ENCODE measurements at regions not wholly inside any gene's neighbourhood (a gene's known extent, or its start where the extent isn't known, plus 50 kb on each side); places are given as distances from the start of the nearest gene placed in this dataset.

- Histone ChIP-seq H3K4me1 (ENCODE audit: insufficient read depth, low read length) (no peaks in the 10 kb centered on the region), H2AFZ (ENCODE audit: low read depth, low read length) (no peak overlapping the region), H3K27me3 (ENCODE audit: insufficient read depth, low read length) (no peaks in the 10 kb centered on the region), H3K9me3 (ENCODE audit: low read length) (no peaks in the 10 kb centered on the region), H3K4me3 (ENCODE audit: low read length) (no peak overlapping the region), H3K36me3 (ENCODE audit: insufficient read depth, low read length) (no peaks in the 10 kb centered on the region)
Observed at GRCh38 chr12:23093488-23093887, 468.5 kb downstream of the ETNK1 start.

- H3K27me3 ChIP-seq (ENCODE audit: insufficient read depth, low read length): no peaks in the 10 kb centered on the region
- no peak overlapping the region for H3K4me3 ChIP-seq (ENCODE audit: low read length)
- no peaks in the 10 kb centered on the region for H3K36me3 ChIP-seq (ENCODE audit: insufficient read depth, low read length)
- H3K4me1 ChIP-seq (ENCODE audit: insufficient read depth, low read length): no peaks in the 10 kb centered on the region
- no peaks in the 10 kb centered on the region for H3K9me3 ChIP-seq (ENCODE audit: low read length)
- no peak overlapping the region for H2AFZ ChIP-seq (ENCODE audit: low read depth, low read length)
Observed at GRCh38 chr12:23096321-23096720, 471.4 kb downstream of the ETNK1 start.

- H3K36me3 ChIP-seq (ENCODE audit: insufficient read depth, low read length): no peaks in the 10 kb centered on the region
- H3K27me3 ChIP-seq (ENCODE audit: insufficient read depth, low read length): no peaks in the 10 kb centered on the region
- H3K4me3 ChIP-seq (ENCODE audit: low read length): no peak overlapping the region
- no peaks in the 10 kb centered on the region for H3K9me3 ChIP-seq (ENCODE audit: low read length)
- no peaks in the 10 kb centered on the region for H3K4me1 ChIP-seq (ENCODE audit: insufficient read depth, low read length)
- no peak overlapping the region for H2AFZ ChIP-seq (ENCODE audit: low read depth, low read length)
Observed at GRCh38 chr12:23098110-23098509, 473.1 kb downstream of the ETNK1 start.

GRCh38 chr12:23098517-23098916, 473.5 kb downstream of the ETNK1 start:
- Histone ChIP-seq H3K4me3 (ENCODE audit: low read length) (no peak overlapping the region), H3K9me3 (ENCODE audit: low read length) (no peaks in the 10 kb centered on the region), H3K27me3 (ENCODE audit: insufficient read depth, low read length) (no peaks in the 10 kb centered on the region), H3K4me1 (ENCODE audit: insufficient read depth, low read length) (no peaks in the 10 kb centered on the region), H2AFZ (ENCODE audit: low read depth, low read length) (no peak overlapping the region), H3K36me3 (ENCODE audit: insufficient read depth, low read length) (no peaks in the 10 kb centered on the region)

- no peak overlapping the region for H3K4me3 ChIP-seq (ENCODE audit: low read length)
- H3K36me3 ChIP-seq (ENCODE audit: insufficient read depth, low read length): no peaks in the 10 kb centered on the region
- H3K4me1 ChIP-seq (ENCODE audit: insufficient read depth, low read length): no peaks in the 10 kb centered on the region
- no peak overlapping the region for H2AFZ ChIP-seq (ENCODE audit: low read depth, low read length)
- no peaks in the 10 kb centered on the region for H3K9me3 ChIP-seq (ENCODE audit: low read length)
- no peaks in the 10 kb centered on the region for H3K27me3 ChIP-seq (ENCODE audit: insufficient read depth, low read length)
Observed at GRCh38 chr12:23099104-23099503, 474.1 kb downstream of the ETNK1 start.

GRCh38 chr12:23099604-23100003, 474.6 kb downstream of the ETNK1 start:
- Histone ChIP-seq H3K4me3 (ENCODE audit: low read length) (no peak overlapping the region), H3K36me3 (ENCODE audit: insufficient read depth, low read length) (no peaks in the 10 kb centered on the region), H2AFZ (ENCODE audit: low read depth, low read length) (no peak overlapping the region), H3K27me3 (ENCODE audit: insufficient read depth, low read length) (no peaks in the 10 kb centered on the region), H3K9me3 (ENCODE audit: low read length) (no peaks in the 10 kb centered on the region), H3K4me1 (ENCODE audit: insufficient read depth, low read length) (no peaks in the 10 kb centered on the region)

- H3K4me1 ChIP-seq (ENCODE audit: insufficient read depth, low read length): no peaks in the 10 kb centered on the region
- H3K9me3 ChIP-seq (ENCODE audit: low read length): no peaks in the 10 kb centered on the region
- no peaks in the 10 kb centered on the region for H3K36me3 ChIP-seq (ENCODE audit: insufficient read depth, low read length)
Observed at GRCh38 chr12:23108957-23109356, 484.0 kb downstream of the ETNK1 start.

GRCh38 chr12:23113781-23114180, 488.8 kb downstream of the ETNK1 start:
- H2AFZ ChIP-seq (ENCODE audit: low read depth, low read length): no peak overlapping the region
- H3K9me3 ChIP-seq (ENCODE audit: low read length): no peaks in the 10 kb centered on the region
- no peaks in the 10 kb centered on the region for H3K27me3 ChIP-seq (ENCODE audit: insufficient read depth, low read length)
- H3K4me3 ChIP-seq (ENCODE audit: low read length): no peak overlapping the region
- no peaks in the 10 kb centered on the region for H3K4me1 ChIP-seq (ENCODE audit: insufficient read depth, low read length)
- no peaks in the 10 kb centered on the region for H3K36me3 ChIP-seq (ENCODE audit: insufficient read depth, low read length)

More at GRCh38 chr12:23108957-23109356, 484.0 kb downstream of the ETNK1 start:
- Histone ChIP-seq H3K4me3 (ENCODE audit: low read length) (no peak overlapping the region), H2AFZ (ENCODE audit: low read depth, low read length) (no peak overlapping the region), H3K27me3 (ENCODE audit: insufficient read depth, low read length) (no peaks in the 10 kb centered on the region)

- no peaks in the 10 kb centered on the region for H3K4me1 ChIP-seq (ENCODE audit: insufficient read depth, low read length)
- no peaks in the 10 kb centered on the region for H3K27me3 ChIP-seq (ENCODE audit: insufficient read depth, low read length)
- no peaks in the 10 kb centered on the region for H3K36me3 ChIP-seq (ENCODE audit: insufficient read depth, low read length)
- no peaks in the 10 kb centered on the region for H3K9me3 ChIP-seq (ENCODE audit: low read length)
- no peak overlapping the region for H2AFZ ChIP-seq (ENCODE audit: low read depth, low read length)
- H3K4me3 ChIP-seq (ENCODE audit: low read length): no peak overlapping the region
Observed at GRCh38 chr12:23115984-23116383, 491.0 kb downstream of the ETNK1 start.

- Histone ChIP-seq H3K36me3 (ENCODE audit: insufficient read depth, low read length) (no peaks in the 10 kb centered on the region), H3K4me3 (ENCODE audit: low read length) (no peak overlapping the region), H2AFZ (ENCODE audit: low read depth, low read length) (no peak overlapping the region)
Observed at GRCh38 chr12:23126794-23127193, 501.8 kb downstream of the ETNK1 start.

GRCh38 chr12:23127701-23128100, 502.7 kb downstream of the ETNK1 start:
- Histone ChIP-seq H3K9me3 (ENCODE audit: low read length) (no peaks in the 10 kb centered on the region), H3K27me3 (ENCODE audit: insufficient read depth, low read length) (no peaks in the 10 kb centered on the region), H3K4me1 (ENCODE audit: insufficient read depth, low read length) (no peaks in the 10 kb centered on the region), H2AFZ (ENCODE audit: low read depth, low read length) (no peak overlapping the region), H3K4me3 (ENCODE audit: low read length) (no peak overlapping the region), H3K36me3 (ENCODE audit: insufficient read depth, low read length) (no peaks in the 10 kb centered on the region)

More at GRCh38 chr12:23126794-23127193, 501.8 kb downstream of the ETNK1 start:
- Histone ChIP-seq H3K27me3 (ENCODE audit: insufficient read depth, low read length) (no peaks in the 10 kb centered on the region), H3K4me1 (ENCODE audit: insufficient read depth, low read length) (no peaks in the 10 kb centered on the region), H3K9me3 (ENCODE audit: low read length) (no peaks in the 10 kb centered on the region)

GRCh38 chr12:23128462-23128861, 503.5 kb downstream of the ETNK1 start:
- Histone ChIP-seq H2AFZ (ENCODE audit: low read depth, low read length) (no peak overlapping the region), H3K4me1 (ENCODE audit: insufficient read depth, low read length) (no peaks in the 10 kb centered on the region), H3K4me3 (ENCODE audit: low read length) (no peak overlapping the region), H3K36me3 (ENCODE audit: insufficient read depth, low read length) (no peaks in the 10 kb centered on the region), H3K9me3 (ENCODE audit: low read length) (no peaks in the 10 kb centered on the region), H3K27me3 (ENCODE audit: insufficient read depth, low read length) (no peaks in the 10 kb centered on the region)

- Histone ChIP-seq H3K4me1 (ENCODE audit: insufficient read depth, low read length) (no peaks in the 10 kb centered on the region), H2AFZ (ENCODE audit: low read depth, low read length) (no peak overlapping the region), H3K9me3 (ENCODE audit: low read length) (no peaks in the 10 kb centered on the region), H3K36me3 (ENCODE audit: insufficient read depth, low read length) (no peaks in the 10 kb centered on the region), H3K4me3 (ENCODE audit: low read length) (no peak overlapping the region), H3K27me3 (ENCODE audit: insufficient read depth, low read length) (no peaks in the 10 kb centered on the region)
Observed at GRCh38 chr12:23132357-23132756, 507.4 kb downstream of the ETNK1 start.

- Histone ChIP-seq H3K36me3 (ENCODE audit: insufficient read depth, low read length) (no peaks in the 10 kb centered on the region), H3K4me3 (ENCODE audit: low read length) (no peak overlapping the region), H3K9me3 (ENCODE audit: low read length) (no peaks in the 10 kb centered on the region), H3K4me1 (ENCODE audit: insufficient read depth, low read length) (no peaks in the 10 kb centered on the region), H3K27me3 (ENCODE audit: insufficient read depth, low read length) (no peaks in the 10 kb centered on the region), H2AFZ (ENCODE audit: low read depth, low read length) (no peak overlapping the region)
Observed at GRCh38 chr12:23133471-23133870, 508.5 kb downstream of the ETNK1 start.
